Naive B cell (primary cell): ENCODE measurements at regions not wholly inside any gene's neighbourhood (a gene's known extent, or its start where the extent isn't known, plus 50 kb on each side); places are given as distances from the start of the nearest gene placed in this dataset.

Source experiments
- ATAC-seq, 2 donors: fragments of 150-1000 bp; cut with Tn5 transposase; 2 replicates each; pipeline ENCODE4 v1.10.0; 2021; ENCODE audit warnings: low read depth in 2 of 2, mild to moderate bottlenecking in 2 of 2, moderate library complexity in 2 of 2
- DNase-seq: peaks from one replicate; pipeline ENCODE4 v3.0.0; 2022
- H3K27ac Mint-ChIP-seq, 6 donors: one replicate each; pipeline ENCODE4 v1.8.0; 2020 to 2022; ENCODE audit warnings: mild to moderate bottlenecking in 6 of 6, mixed read lengths in 6 of 6, moderate library complexity in 5 of 6, inconsistent platforms in 2 of 6
- H3K27me3 Mint-ChIP-seq, 3 donors: one replicate each; pipeline ENCODE4 v1.8.0; 2021 to 2022; ENCODE audit warnings: mixed read lengths in 3 of 3, mild to moderate bottlenecking in 1 of 3
- H3K36me3 Mint-ChIP-seq, 2 donors: one replicate each; pipeline ENCODE4 v1.8.0; 2020 to 2022; ENCODE audit warnings: mixed read lengths in 2 of 2, inconsistent platforms in 1 of 2, mild to moderate bottlenecking in 1 of 2
- H3K4me1 Mint-ChIP-seq, 3 donors: one replicate each; pipeline ENCODE4 v1.8.0; 2020 to 2022; ENCODE audit warnings: mixed read lengths in 3 of 3, inconsistent platforms in 1 of 3, mild to moderate bottlenecking in 1 of 3, moderate library complexity in 1 of 3
- H3K4me3 Mint-ChIP-seq, 8 donors: one replicate each; pipeline ENCODE4 v1.8.0; 2020 to 2022; ENCODE audit warnings: mild to moderate bottlenecking in 8 of 8, mixed read lengths in 8 of 8, moderate library complexity in 8 of 8, inconsistent platforms in 2 of 8
- H3K9me3 Mint-ChIP-seq, 7 donors: one replicate each; pipeline ENCODE4 v1.8.0; 2020 to 2022; ENCODE audit warnings: mixed read lengths in 7 of 7, mild to moderate bottlenecking in 5 of 7, inconsistent platforms in 2 of 7, moderate library complexity in 1 of 7

- no peak for ATAC-seq
- DNase-seq: no peak
- peaks cover 22 to 51% (median 47%) of the 10 kb centered on the region in 3 donors for H3K27me3 Mint-ChIP-seq
- no peak overlapping the region for H3K27ac Mint-ChIP-seq
- no peak overlapping the region for H3K4me3 Mint-ChIP-seq
- peaks cover 0 to 6% (median 4%) of the 10 kb centered on the region in 3 donors for H3K4me1 Mint-ChIP-seq
- no peaks in the 10 kb centered on the region for H3K36me3 Mint-ChIP-seq
- peaks cover 0 to 2% (median 0%) of the 10 kb centered on the region in 7 donors for H3K9me3 Mint-ChIP-seq
Measured at GRCh38 chr11:4190519-4190918, 95.9 kb downstream of the RRM1 start.

DNA sequence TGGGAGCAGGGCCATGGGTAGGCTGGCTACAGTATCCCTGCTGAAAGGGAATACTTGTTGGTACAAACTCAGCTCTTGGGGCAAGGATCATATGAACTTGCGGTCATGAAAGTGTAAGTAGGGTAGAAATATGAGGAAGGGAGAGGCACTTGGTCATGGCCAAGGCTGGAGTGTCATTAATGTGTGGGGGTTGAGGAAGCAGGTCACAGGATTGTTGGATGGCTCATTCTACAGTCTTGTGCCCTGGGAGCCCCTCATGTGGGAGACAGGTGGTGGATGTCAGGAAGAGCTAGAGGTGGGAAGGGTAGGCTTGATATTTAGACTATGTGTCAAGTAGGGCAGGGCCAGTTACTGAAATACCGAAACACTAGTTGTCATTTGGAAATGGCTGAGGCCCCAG lies 95.5 kb downstream of the RRM1 start:
- peaks cover 0 to 6% (median 4%) of the 10 kb centered on the region in 3 donors for H3K4me1 Mint-ChIP-seq
- no peak overlapping the region for H3K27ac Mint-ChIP-seq
- no peaks in the 10 kb centered on the region for H3K36me3 Mint-ChIP-seq
- H3K4me3 Mint-ChIP-seq: no peak overlapping the region
- DNase-seq (no peak), ATAC-seq (no peak)
- peaks cover 0 to 2% (median 0%) of the 10 kb centered on the region in 7 donors for H3K9me3 Mint-ChIP-seq
- H3K27me3 Mint-ChIP-seq: peaks cover 26 to 51% (median 49%) of the 10 kb centered on the region in 3 donors
